ENCODE measurements at regions not wholly inside any gene's neighbourhood (a gene's known extent, or its start where the extent isn't known, plus 50 kb on each side); places are given as distances from the start of the nearest gene placed in this dataset.

GRCh38 chr16:5398203-5398602 lies 300.6 kb upstream of the EEF2KMT start (continued):
- TF ChIP-seq PRPF4 (IDR thresholded peaks at IDR 0.05; ENCODE audit: low read depth, low read length, poor library complexity, severe bottlenecking) (no peak), MLLT10 (CRISPR knock-in tag; IDR thresholded peaks at IDR 0.05) (no peak), AFF4 (CRISPR knock-in tag; IDR thresholded peaks at IDR 0.05) (no peak), ZNF513 (CRISPR knock-in tag; conservative IDR thresholded peaks at IDR 0.05) (no peak), NRL (CRISPR knock-in tag; IDR thresholded peaks at IDR 0.05; ENCODE audit: borderline replicate concordance) (no peak), ZSCAN12 (CRISPR knock-in tag; IDR thresholded peaks at IDR 0.05) (no peak), GPBP1L1 (CRISPR knock-in tag; IDR thresholded peaks at IDR 0.05) (no peak), THAP9 (CRISPR knock-in tag; IDR thresholded peaks at IDR 0.05; ENCODE audit: borderline replicate concordance) (no peak), YY1 (IDR thresholded peaks at IDR 0.05; ENCODE audit: insufficient read depth, insufficient replicate concordance, low read depth, low read length) (no peak), MTA3 (CRISPR knock-in tag; IDR thresholded peaks at IDR 0.05) (no peak), ZNF549 (CRISPR knock-in tag; IDR thresholded peaks at IDR 0.05) (no peak), ZNF282 (IDR thresholded peaks at IDR 0.05; ENCODE audit: partially characterized antibody) (peak; percentile 84), NR2C2 (CRISPR knock-in tag; IDR thresholded peaks at IDR 0.05; ENCODE audit: borderline replicate concordance) (no peak), PAX8 (CRISPR knock-in tag; IDR thresholded peaks at IDR 0.05; ENCODE audit: borderline replicate concordance) (no peak), PLRG1 (conservative IDR thresholded peaks at IDR 0.05) (0 out of 2 replicates have a peak, but pooled peaks have one; percentile 80), RCOR2 (CRISPR knock-in tag; IDR thresholded peaks at IDR 0.05) (no peak), ISL2 (CRISPR knock-in tag; IDR thresholded peaks at IDR 0.05) (no peak), DMTF1 (CRISPR knock-in tag; IDR thresholded peaks at IDR 0.05) (no peak), ZNF383 (CRISPR knock-in tag; IDR thresholded peaks at IDR 0.05; ENCODE audit: borderline replicate concordance) (no peak), AGO2 (optimal IDR thresholded peaks at IDR 0.05; ENCODE audit: low read depth, low read length) (no peak)

Measured in HepG2 (cell line).